Omental fat pad (tissue), 3 donors: ENCODE measurements at regions not wholly inside any gene's neighbourhood (a gene's known extent, or its start where the extent isn't known, plus 50 kb on each side); places are given as distances from the start of the nearest gene placed in this dataset.
"Not testable (repeated sequence)": the region's sequence is repeated elsewhere in the genome, so short reads cannot be mapped to it uniquely, and the experiment has no call there.

Experiments
- ATAC-seq: fragments of 150-250 bp; one replicate; pipeline ENCODE4 v1.9.1; 2016; ENCODE audit warnings: mild to moderate bottlenecking, moderate library complexity; ENCODE audit not compliant: low FRiP score
- DNase-seq: peaks from one replicate; pipeline ENCODE4 v3.0.0-alpha.2; 2019; ENCODE audit warnings: low spot score
- TF ChIP-seq, protein P1 (sequence below), 3 donors: fragments of 450-650 bp; IDR thresholded peaks; one replicate each; pipeline ENCODE4 v1.5.1; 2016 to 2017; ENCODE audit warnings: antibody characterized with exemption in 3 of 3, mild to moderate bottlenecking in 3 of 3, moderate library complexity in 2 of 3

DNA sequence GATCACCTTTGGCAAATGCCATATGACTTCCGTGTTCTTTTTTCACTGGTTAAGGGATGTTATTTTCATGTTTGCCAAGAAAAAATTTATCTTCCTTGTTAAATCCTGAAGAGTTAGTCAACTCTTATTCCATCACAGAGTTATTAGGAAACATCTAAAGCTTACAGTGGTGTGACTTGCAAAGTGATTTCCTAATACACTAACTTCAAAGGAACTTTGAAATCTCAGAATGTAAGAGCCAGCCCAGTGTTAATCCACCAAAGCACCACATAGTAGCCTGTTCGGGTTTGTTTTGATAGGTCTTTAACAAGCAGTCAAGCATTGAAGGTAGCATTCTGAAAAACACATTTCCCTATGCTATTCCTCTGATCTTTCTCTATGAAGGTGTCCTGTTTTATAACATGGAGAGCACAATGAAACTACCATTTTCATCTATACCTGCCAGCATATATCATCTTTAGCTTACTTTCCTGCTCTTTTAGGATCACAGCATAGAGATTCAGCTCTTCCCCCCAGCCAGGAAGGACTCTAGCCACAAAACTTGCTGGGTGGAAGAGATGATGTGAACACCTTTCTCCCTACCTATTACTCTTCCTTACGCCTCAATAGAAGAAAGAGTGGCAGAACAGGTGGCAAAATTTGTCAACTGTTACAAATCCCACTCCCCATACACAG, 82.4 kb upstream of the MAGI3 start:
- DNase-seq, result no peak
- peak; percentile 90 for ATAC-seq
- TF ChIP-seq, protein P1, sequence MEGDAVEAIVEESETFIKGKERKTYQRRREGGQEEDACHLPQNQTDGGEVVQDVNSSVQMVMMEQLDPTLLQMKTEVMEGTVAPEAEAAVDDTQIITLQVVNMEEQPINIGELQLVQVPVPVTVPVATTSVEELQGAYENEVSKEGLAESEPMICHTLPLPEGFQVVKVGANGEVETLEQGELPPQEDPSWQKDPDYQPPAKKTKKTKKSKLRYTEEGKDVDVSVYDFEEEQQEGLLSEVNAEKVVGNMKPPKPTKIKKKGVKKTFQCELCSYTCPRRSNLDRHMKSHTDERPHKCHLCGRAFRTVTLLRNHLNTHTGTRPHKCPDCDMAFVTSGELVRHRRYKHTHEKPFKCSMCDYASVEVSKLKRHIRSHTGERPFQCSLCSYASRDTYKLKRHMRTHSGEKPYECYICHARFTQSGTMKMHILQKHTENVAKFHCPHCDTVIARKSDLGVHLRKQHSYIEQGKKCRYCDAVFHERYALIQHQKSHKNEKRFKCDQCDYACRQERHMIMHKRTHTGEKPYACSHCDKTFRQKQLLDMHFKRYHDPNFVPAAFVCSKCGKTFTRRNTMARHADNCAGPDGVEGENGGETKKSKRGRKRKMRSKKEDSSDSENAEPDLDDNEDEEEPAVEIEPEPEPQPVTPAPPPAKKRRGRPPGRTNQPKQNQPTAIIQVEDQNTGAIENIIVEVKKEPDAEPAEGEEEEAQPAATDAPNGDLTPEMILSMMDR (IDR thresholded peaks at IDR 0.05), result no peak

DNA sequence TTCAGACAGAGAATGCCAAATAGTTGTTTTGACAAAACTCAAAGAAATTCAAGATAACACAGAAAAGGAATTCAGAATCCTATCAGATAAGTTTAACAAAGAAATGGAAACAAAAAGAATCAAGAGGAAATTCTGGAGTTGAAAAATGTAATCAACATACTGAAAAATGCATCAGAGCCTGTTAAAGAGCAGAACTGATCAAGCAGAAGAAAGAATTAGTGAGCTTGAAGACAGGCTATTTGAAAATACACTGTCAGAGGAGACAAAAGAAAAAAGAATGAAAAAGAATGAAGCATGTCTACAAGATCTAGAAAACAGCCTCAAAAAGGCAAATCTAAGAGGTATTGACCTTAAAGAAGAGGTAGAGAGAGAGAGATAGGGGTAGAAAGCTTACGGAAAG, 77.7 kb upstream of the MAGI3 start:
- not testable (repeated sequence) for ATAC-seq, DNase-seq

DNA sequence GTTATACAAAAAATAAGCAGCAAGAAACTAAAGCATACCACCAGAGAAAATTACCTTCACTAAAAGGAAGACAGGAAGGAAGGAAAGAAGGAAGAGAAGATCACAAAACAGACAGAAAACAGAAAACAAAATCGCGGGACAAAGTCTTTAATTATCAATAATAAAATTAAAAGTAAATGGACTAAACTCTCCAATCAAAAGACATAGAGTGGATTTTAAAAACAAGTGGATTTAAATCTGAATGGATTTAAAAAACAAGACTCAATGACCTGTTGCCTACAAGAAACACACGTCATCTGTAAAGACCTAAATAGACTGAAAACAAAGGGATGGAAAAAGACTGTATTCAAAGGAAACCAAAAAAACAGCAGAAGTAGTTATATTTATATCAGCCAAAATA, 75.7 kb upstream of the MAGI3 start:
- TF ChIP-seq, protein P1 (IDR thresholded peaks at IDR 0.05), result no peak
- DNase-seq, result no peak
- no peak for ATAC-seq

DNA sequence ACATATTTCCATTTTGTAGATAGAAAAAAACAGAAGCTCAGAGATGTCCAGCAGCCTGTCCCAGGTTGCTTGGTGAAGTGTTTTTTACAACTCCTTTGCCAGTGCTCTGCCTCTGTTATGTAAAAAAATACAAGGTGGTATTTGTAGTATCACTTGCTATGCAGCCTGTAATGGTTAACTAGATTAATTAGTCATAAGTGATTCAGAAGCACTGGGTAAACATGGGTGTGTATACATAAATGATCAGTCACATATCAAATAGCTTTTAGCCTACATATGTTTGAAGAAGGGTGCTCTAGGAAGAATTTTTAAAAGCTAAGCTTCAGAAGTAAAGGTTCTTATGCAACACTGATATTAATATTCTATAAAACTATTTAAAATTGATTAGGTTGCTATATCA, 70.0 kb upstream of the MAGI3 start:
- no peak for ATAC-seq
- no peak for DNase-seq
- TF ChIP-seq, protein P1 (IDR thresholded peaks at IDR 0.05), result no peak

DNA sequence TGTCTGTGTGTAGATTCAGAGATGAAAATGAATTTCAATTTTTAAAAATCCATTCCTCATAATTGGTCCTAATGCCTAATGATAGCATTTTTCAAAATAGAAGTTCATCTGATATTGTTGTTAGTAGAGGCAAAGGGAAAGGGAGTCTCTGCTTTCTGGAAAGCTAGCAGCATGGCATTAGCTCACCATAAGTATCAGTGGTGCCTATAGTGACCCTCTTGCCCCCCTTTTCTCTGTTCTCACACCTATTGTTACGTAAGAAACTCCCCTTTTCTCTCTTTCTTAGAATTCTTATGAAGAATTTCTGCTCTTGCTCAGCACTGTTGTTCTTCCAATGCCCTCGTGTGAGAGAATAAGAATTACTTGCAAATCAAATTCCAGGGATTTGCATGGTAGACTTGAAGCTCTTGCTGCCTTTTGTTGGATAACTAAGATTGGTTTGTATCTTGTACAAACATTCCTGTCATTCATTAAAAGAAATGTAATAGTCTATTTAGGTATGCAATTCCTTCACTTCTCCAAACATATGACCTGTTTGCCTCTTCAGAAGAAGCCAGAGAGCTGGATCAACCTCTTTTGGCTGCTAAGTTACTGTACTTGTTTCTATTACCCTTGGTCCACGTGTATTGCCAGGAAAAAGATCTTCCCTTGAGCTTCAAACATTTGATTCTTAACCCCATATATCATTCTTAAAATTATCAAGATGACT, 69.2 kb upstream of the MAGI3 start:
- ATAC-seq, result no peak
- DNase-seq, result no peak
- TF ChIP-seq, protein P1 (IDR thresholded peaks at IDR 0.05), result no peak

DNA sequence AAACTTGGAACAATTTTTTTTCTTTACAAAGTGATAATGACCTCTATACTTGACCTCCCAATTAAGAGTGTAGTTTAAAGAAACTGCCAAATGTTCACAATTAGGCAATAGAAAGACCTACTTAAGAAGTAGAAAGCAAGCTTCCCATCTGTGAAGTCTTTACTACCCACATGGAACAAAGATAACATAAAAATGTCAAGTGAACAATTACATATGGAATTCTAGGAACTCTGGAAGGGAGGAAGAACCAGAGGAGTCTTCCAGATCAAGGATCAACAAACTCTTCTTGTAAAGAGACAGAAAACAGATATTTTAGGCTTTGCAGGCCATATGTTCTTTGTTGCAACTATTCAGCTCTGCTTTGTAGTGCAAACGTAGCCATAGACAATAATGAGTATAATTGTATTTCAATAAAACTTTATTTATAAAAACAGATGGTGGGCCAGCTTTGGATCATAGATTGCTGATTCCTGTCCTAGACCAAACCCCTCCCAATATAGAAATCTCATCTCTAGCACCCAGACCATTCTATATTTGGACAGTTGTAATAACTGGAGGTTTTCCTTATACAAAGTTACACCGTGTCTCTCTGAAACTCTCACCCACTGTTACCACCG, 68.4 kb upstream of the MAGI3 start:
- TF ChIP-seq, protein P1 (IDR thresholded peaks at IDR 0.05), result no peak
- ATAC-seq (no peak), DNase-seq (no peak)

DNA sequence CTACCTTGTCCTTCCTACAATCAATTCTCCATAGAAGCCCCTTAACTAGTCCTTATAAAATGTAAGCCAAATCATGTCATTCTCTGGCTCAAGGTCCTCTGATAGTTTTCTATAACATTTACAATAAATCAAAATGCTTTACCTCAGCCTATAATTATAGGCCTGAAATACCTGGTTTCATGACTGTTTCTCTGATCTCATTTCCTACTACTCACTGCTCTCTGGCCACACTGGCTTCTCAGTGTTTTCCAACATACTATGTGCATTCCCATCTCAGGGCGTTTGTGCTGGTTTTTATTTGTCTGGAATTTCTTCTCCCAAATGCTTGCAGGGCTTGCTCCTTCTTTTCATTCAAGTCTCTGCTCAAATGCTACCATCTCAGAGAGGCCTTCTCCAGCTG, 67.9 kb upstream of the MAGI3 start:
- ATAC-seq (no peak), DNase-seq (no peak)

More for the DNA sequence above, 67.9 kb upstream of the MAGI3 start:
- TF ChIP-seq, protein P1 (IDR thresholded peaks at IDR 0.05), result no peak
